ENCODE measurements at regions not wholly inside any gene's neighbourhood (a gene's known extent, or its start where the extent isn't known, plus 50 kb on each side); places are given as distances from the start of the nearest gene placed in this dataset.

DNA sequence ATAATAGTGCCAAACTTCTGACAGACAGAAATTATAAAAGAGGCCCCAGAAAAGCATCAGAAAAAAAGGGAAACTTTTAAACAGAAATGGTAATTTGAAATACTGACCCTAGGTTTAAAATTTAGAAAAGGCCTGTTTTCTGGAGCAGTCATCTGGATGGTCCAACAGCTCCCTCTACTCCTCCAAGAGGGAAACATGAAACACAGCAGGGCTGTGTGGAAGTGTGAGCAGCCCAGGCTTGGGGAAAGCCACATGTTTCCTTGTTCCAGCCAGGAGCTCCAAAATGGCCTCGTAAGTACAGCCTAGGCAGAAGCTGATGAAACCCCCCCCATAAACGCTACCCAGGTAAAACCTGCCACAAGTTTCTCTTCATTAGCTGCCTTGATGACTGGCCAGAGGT, 499.3 kb upstream of the ADAMTS16 start:
- no peak for DNase-seq (ENCODE audit: low read depth)

GRCh38 chr5:4642525-4642924, 497.6 kb upstream of the ADAMTS16 start:
- DNase-seq (ENCODE audit: low read depth): no peak

GRCh38 chr5:4643190-4643589, 496.9 kb upstream of the ADAMTS16 start:
- no peak for DNase-seq (ENCODE audit: low read depth)

GRCh38 chr5:4643960-4644359, 496.2 kb upstream of the ADAMTS16 start:
- no peak for DNase-seq (ENCODE audit: low read depth)

- DNase-seq (ENCODE audit: low read depth): no peak
Measured at GRCh38 chr5:4646715-4647375, 493.3 kb upstream of the ADAMTS16 start.

GRCh38 chr5:4647955-4648354, 492.2 kb upstream of the ADAMTS16 start:
- DNase-seq (ENCODE audit: low read depth): no peak

DNA sequence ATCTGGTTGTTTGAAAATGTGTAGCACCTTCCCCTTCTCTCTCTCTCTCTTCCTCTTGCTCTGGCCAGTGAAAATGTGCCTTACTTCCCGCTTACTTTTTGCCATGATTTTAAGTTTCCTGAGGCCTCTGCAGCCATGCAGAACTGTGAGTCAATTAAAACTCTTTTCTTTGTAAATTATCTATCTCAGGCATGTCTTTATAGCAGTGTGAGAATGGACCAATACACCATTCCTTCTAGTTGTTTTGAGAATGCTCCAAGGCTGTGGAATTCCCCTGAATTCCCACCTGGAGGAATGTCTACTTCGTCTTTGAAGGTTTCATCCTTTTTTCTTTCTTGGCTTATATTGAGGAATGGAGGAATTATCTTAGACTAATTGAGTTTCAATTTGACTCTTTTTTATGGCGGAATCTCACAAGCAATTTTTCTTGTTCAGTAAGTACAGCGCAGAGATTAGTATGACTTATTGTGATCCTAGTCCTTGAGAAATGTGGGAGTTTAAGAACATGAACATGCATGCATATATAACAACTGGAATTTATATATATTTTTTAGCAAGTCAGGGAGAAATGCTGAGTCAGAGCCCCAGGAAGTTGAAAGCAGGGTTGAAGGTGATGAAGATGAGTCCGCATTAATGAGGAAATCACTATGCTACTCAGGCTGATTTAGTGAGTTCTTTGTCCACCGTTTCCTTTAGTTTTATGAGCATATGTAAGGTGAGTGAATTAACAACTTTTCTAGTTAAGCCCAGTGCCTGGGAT, 488.1 kb upstream of the ADAMTS16 start:
- no peak for DNase-seq (ENCODE audit: low read depth)

DNA sequence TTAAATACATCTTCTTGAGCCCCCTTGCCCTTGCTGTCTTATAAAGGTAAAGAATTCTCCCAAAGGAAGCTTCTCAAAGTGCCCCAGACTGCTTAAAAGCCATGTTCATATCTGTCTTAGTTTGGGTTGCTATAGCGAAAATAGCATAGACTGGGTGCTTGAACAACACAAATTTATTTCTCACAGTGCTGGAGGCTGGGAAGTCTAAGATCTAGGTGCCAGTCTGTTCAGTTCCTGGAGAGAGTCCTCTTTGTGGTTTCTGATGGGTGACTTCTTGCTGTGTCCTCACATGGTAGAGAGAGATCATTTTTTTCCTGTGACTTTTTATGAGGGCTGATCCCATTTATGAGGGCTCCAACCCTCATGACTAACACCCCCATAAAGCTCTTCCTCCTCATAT, 486.7 kb upstream of the ADAMTS16 start:
- DNase-seq (ENCODE audit: low read depth): no peak

DNA sequence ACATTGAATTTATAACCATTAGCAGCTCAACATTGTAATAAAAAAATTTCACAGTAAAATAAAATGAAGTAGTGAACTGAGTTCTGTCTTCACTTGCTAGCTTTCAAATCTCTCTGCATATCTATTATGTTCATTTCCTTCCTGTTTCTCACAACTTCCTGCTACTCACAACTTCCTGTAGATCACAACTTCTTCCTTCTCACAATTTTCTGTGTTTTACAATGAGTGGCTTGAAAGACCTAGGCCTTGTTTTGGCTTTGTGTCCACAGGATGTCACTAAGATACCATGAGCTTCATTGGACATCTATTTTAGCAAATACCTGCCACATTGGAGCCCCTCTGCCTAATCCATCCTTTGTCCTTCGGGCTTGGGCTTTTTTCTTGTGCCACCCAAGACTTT, 480.3 kb upstream of the ADAMTS16 start:
- DNase-seq (ENCODE audit: low read depth): no peak

- no peak for DNase-seq (ENCODE audit: low read depth)
Measured at GRCh38 chr5:4661326-4661725, 478.8 kb upstream of the ADAMTS16 start.

GRCh38 chr5:4661836-4662235, 478.3 kb upstream of the ADAMTS16 start:
- DNase-seq (ENCODE audit: low read depth): no peak

DNA sequence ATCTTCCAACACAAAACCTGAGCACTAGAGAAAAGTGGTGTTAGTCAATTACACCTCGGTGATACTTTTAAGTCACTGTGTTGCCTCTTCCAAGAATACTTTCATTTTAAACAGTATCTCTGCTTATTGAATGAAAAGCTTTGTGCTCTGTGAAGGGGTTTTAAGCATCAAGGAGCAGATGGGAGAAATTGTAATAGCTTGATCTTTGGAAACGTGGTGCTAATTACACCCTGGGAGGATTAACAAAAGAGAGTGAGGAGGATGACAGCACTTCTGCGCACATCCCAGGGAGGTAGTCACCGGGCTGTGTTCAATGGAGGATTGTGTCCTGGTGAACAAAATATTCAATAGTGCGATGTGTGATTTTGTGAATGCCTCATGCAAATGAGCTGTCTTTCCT, 477.4 kb upstream of the ADAMTS16 start:
- DNase-seq (ENCODE audit: low read depth): no peak

DNA sequence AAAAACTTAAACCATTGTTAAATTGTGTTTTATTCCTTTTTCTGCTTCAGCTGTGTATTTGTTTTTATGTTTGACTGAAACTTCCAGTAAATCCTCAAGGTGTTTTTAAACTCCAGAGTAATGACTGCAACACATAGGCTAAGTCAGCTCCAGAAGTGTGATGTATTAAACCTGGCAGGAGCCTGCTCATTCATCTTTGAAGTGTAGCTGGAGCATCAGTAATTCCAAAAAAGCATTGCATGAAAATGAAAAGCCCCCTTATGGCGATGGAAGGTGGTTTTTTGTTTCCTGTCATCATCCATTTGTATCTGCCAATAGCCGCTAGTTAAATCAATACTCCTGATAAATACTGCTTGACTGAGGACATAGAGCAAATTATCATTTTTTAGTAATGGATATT, 474.2 kb upstream of the ADAMTS16 start:
- DNase-seq (ENCODE audit: low read depth): no peak

GRCh38 chr5:4674166-4674565, 466.0 kb upstream of the ADAMTS16 start:
- no peak for DNase-seq (ENCODE audit: low read depth)

DNA sequence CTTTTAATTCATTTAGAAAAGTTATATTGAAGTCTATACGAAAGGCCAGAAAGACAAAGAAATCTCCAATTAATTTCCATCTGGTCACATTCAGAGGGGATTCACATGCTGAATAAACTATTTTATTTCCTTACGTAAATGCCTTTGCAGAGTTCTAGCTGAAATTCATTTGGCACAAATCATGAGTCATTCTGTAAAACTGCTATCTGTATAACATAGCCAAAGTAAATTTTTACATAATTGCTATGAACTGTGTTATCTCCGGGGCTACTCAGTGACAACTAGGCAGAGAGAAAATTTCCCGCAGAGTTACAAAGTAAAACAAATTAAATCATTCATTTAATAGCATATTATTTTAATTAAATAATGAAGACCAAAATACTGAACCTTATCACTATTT, 463.2 kb upstream of the ADAMTS16 start:
- no peak for DNase-seq (ENCODE audit: low read depth)

GRCh38 chr5:4684946-4685345, 455.2 kb upstream of the ADAMTS16 start:
- no peak for DNase-seq (ENCODE audit: low read depth)

- DNase-seq (ENCODE audit: low read depth): no peak
Measured at GRCh38 chr5:4698596-4698995, 441.5 kb upstream of the ADAMTS16 start.

- DNase-seq (ENCODE audit: low read depth): no peak
Measured at GRCh38 chr5:4699592-4699991, 440.5 kb upstream of the ADAMTS16 start.

GRCh38 chr5:4700069-4700468, 440.1 kb upstream of the ADAMTS16 start:
- DNase-seq (ENCODE audit: low read depth): no peak

DNA sequence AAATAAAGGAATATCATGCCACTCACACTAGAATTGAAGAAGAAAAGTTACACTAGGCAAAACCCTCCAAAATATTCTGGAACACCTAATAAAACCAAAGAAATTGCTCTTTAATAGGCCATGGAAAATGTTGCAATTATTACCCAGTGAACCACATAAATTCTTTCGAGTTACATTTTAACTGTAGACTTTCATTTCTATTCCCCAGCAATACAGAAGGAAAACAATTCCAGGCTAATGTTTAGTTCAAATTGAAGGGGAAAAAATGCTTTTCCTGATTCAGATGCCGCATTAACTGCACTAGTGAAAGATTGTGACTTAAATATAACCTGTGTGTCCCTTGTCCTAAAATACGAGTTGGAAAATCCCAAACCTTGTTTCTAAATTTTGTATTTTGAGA, 439.3 kb upstream of the ADAMTS16 start:
- no peak for DNase-seq (ENCODE audit: low read depth)

DNA sequence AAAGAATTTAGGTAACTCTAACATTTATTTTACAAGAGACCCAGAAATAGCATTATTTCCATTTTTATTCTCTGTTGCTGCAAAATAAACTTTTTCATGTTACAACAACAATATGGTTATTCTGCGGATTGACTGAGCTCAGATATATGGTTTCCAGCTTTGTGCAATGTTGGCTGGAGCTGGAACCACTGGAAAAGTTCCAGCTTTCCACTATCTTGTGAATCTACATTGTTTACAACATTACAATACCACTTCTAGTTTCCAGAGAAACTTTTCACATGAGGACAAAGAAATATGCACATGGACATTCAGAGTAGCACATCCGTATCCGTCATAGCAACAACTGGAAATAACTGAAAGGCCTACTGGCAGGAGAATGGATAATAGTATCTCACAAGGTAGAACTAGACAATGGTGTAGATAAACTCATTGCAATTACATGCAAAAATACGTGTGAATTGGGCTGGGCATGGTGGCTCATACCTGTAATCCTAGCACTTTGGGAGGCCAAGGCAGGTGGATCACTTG, 436.1 kb upstream of the ADAMTS16 start:
- DNase-seq (ENCODE audit: low read depth): no peak

- DNase-seq (ENCODE audit: low read depth): no peak
Measured at GRCh38 chr5:4704951-4705350, 435.2 kb upstream of the ADAMTS16 start.

DNA sequence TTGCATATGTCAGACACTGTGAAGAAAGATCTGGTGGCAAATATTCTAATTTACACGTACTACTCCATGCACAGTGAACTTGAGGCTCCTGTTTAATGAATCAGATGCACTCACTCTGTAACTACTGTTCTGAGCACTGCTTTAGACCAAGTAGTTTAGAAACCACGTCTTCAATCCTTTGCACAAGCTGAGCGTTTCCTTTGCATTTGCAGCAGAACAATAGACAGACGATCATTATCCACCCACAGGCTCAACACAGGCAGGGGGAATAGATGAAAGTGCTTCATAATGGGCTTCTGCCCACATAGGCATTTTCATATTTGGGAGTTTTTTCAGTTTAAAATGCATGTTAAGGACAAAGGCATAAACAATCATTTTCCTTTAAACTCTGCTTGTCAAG, 423.3 kb upstream of the ADAMTS16 start:
- DNase-seq (ENCODE audit: low read depth): no peak

GRCh38 chr5:4717446-4717845, 422.7 kb upstream of the ADAMTS16 start:
- no peak for DNase-seq (ENCODE audit: low read depth)

Data from non-pigmented ciliary epithelial cell (primary cell).